ENCODE measurements at regions not wholly inside any gene's neighbourhood (a gene's known extent, or its start where the extent isn't known, plus 50 kb on each side); places are given as distances from the start of the nearest gene placed in this dataset.

GRCh38 chr1:221157026-221157761 lies 278.0 kb downstream of the HLX start:
- no peak for FAIRE-seq
- intact Hi-C loops (cut with DNase I), result no loop called here
- no peak for DNase-seq
- H3K27me3 ChIP-seq (ENCODE audit: control insufficient read depth, insufficient read depth, low read length), result no peaks in the 10 kb centered on the region
- no peak overlapping the region for H3K9ac ChIP-seq (ENCODE audit: low read length in 3 of 3)
- TF ChIP-seq CTCF (IDR thresholded peaks at IDR 0.05; ENCODE audit: borderline replicate concordance, extremely low read depth, insufficient read depth), result no peak
- H3K4me1 ChIP-seq (ENCODE audit: control insufficient read depth in 2 of 3, insufficient read depth in 2 of 3, low read depth in 1 of 3, low read length in 3 of 3), result peaks cover 0 to 6% (median 0%) of the 10 kb centered on the region in 3 donors
- H3K4me3 ChIP-seq (ENCODE audit: low read length in 3 of 3), result no peak overlapping the region
- no peaks in the 10 kb centered on the region for H3K9me3 ChIP-seq (ENCODE audit: control insufficient read depth in 2 of 3, insufficient read depth in 1 of 3, low read length in 3 of 3)
- H3K36me3 ChIP-seq (ENCODE audit: control insufficient read depth in 2 of 3, insufficient read depth in 3 of 3, low read length in 3 of 3), result no peaks in the 10 kb centered on the region
- H3K27ac ChIP-seq (ENCODE audit: low read depth in 2 of 2, low read length in 2 of 2), result no peak overlapping the region

GRCh38 chr1:221159608-221160007 lies 280.4 kb downstream of the HLX start:
- no peak for DNase-seq
- no peaks in the 10 kb centered on the region for H3K27me3 ChIP-seq (ENCODE audit: control insufficient read depth, insufficient read depth, low read length)
- no peaks in the 10 kb centered on the region for H3K9me3 ChIP-seq (ENCODE audit: control insufficient read depth in 2 of 3, insufficient read depth in 1 of 3, low read length in 3 of 3)
- H3K36me3 ChIP-seq (ENCODE audit: control insufficient read depth in 2 of 3, insufficient read depth in 3 of 3, low read length in 3 of 3), result no peaks in the 10 kb centered on the region
- intact Hi-C loops (cut with DNase I), result no loop called here
- peaks cover 0 to 6% (median 0%) of the 10 kb centered on the region in 3 donors for H3K4me1 ChIP-seq (ENCODE audit: control insufficient read depth in 2 of 3, insufficient read depth in 2 of 3, low read depth in 1 of 3, low read length in 3 of 3)
- no peak overlapping the region for H3K27ac ChIP-seq (ENCODE audit: low read depth in 2 of 2, low read length in 2 of 2)
- H3K4me3 ChIP-seq (ENCODE audit: low read length in 3 of 3), result no peak overlapping the region
- FAIRE-seq, result no peak
- no peak for TF ChIP-seq CTCF (IDR thresholded peaks at IDR 0.05; ENCODE audit: borderline replicate concordance, extremely low read depth, insufficient read depth)
- no peak overlapping the region for H3K9ac ChIP-seq (ENCODE audit: low read length in 3 of 3)

- peak overlapping the region in 1 of 2 donors; percentile 42 for H3K27ac ChIP-seq (ENCODE audit: low read depth in 2 of 2, low read length in 2 of 2)
- no peak overlapping the region for H3K9ac ChIP-seq (ENCODE audit: low read length in 3 of 3)
- H3K4me3 ChIP-seq (ENCODE audit: low read length in 3 of 3), result no peak overlapping the region
- no peaks in the 10 kb centered on the region for H3K9me3 ChIP-seq (ENCODE audit: control insufficient read depth in 2 of 3, insufficient read depth in 1 of 3, low read length in 3 of 3)
- H3K4me1 ChIP-seq (ENCODE audit: control insufficient read depth in 2 of 3, insufficient read depth in 2 of 3, low read depth in 1 of 3, low read length in 3 of 3), result peaks cover 0 to 6% (median 2%) of the 10 kb centered on the region in 3 donors
- FAIRE-seq, result peak; percentile 80
- intact Hi-C loops (cut with DNase I), result no loop called here
- no peak for TF ChIP-seq CTCF (IDR thresholded peaks at IDR 0.05; ENCODE audit: borderline replicate concordance, extremely low read depth, insufficient read depth)
- peak in 2 of 5 donors; percentile 21 to 60 for DNase-seq
- no peaks in the 10 kb centered on the region for H3K27me3 ChIP-seq (ENCODE audit: control insufficient read depth, insufficient read depth, low read length)
- H3K36me3 ChIP-seq (ENCODE audit: control insufficient read depth in 2 of 3, insufficient read depth in 3 of 3, low read length in 3 of 3), result no peaks in the 10 kb centered on the region
Measured at GRCh38 chr1:221161571-221162041, 282.4 kb downstream of the HLX start.
